MCF 10A (cell line): ENCODE measurements at regions not wholly inside any gene's neighbourhood (a gene's known extent, or its start where the extent isn't known, plus 50 kb on each side); places are given as distances from the start of the nearest gene placed in this dataset.

ENCODE experiments used
- BruUV-seq: library from RNA; stranded (reverse); fragments of 400-500 nt; replicated peaks from 2 replicates; lab custom pipeline; 2021; lab: Mats Ljungman, UMichigan
- CTCF ChIA-PET: fragments of 300-600 bp; sonication (Branson Sonifier 250); formaldehyde crosslinking; extraction: SDS; loops from one replicate; lab custom pipeline; 2021; ENCODE audit warnings: antibody characterized with exemption, inconsistent platforms; lab: Yijun Ruan, JAX
- POLR2A ChIA-PET: fragments of 300-600, 350-650 bp; sonication (Branson Sonifier 250); formaldehyde crosslinking; extraction: SDS; loops from one replicate; lab custom pipeline; 2020; ENCODE audit warnings: antibody characterized with exemption, inconsistent platforms; lab: Yijun Ruan, JAX
- DNase-seq: peaks from one replicate; pipeline ENCODE4 v3.0.0-alpha.2; 2018; ENCODE audit not compliant: unreplicated experiment
- H3K27ac Mint-ChIP-seq: one replicate; pipeline ENCODE4 v1.8.0; 2022; ENCODE audit warnings: mild to moderate bottlenecking, low read depth, mixed read lengths; ENCODE audit not compliant: unreplicated experiment
- H3K27me3 Mint-ChIP-seq: one replicate; pipeline ENCODE4 v1.8.0; 2022; ENCODE audit warnings: mixed read lengths; ENCODE audit not compliant: insufficient read depth, unreplicated experiment
- H3K36me3 Mint-ChIP-seq: one replicate; pipeline ENCODE4 v1.8.0; 2022; ENCODE audit warnings: mild to moderate bottlenecking, moderate library complexity, mixed read lengths; ENCODE audit not compliant: insufficient read depth, unreplicated experiment
- H3K4me1 Mint-ChIP-seq: one replicate; pipeline ENCODE4 v1.8.0; 2022; ENCODE audit warnings: mixed read lengths; ENCODE audit not compliant: insufficient read depth, unreplicated experiment
- H3K4me3 Mint-ChIP-seq: one replicate; pipeline ENCODE4 v1.8.0; 2022; ENCODE audit warnings: mild to moderate bottlenecking, moderate library complexity, mixed read lengths; ENCODE audit not compliant: unreplicated experiment
- H3K9me3 Mint-ChIP-seq: one replicate; pipeline ENCODE4 v1.8.0; 2022; ENCODE audit warnings: mixed read lengths; ENCODE audit not compliant: unreplicated experiment
- CTCF ChIP-seq: fragments of 200-600 bp; IDR thresholded peaks from one replicate; pipeline ENCODE4 v1.8.0; 2022; ENCODE audit warnings: antibody characterized with exemption, mild to moderate bottlenecking; ENCODE audit not compliant: unreplicated experiment
- intact Hi-C: fragments of 100-400 bp; cut with micrococcal nuclease; formaldehyde crosslinking; loops from 2 replicates; pipeline ENCODE4 v1.14.1; 2022

- Mint-ChIP-seq H3K4me3 (no peak overlapping the region), H3K4me1 (peaks cover 7% of the 10 kb centered on the region), H3K27ac (no peak overlapping the region), H3K9me3 (no peaks in the 10 kb centered on the region), H3K36me3 (no peaks in the 10 kb centered on the region), H3K27me3 (no peaks in the 10 kb centered on the region)
- BruUV-seq = no TSS peak
- POLR2A ChIA-PET = no interaction called here
- DNase-seq = no peak
- no peak for TF ChIP-seq CTCF
- intact Hi-C loops = no loop called here
- CTCF ChIA-PET = no interaction called here
These were observed 129.6 kb upstream of the PRLR start for GRCh38 chr5:35359859-35360258.

- H3K4me3 Mint-ChIP-seq = no peak overlapping the region
These were observed 127.7 kb upstream of the PRLR start for GRCh38 chr5:35357973-35358372.

GRCh38 chr5:35356725-35357124 is 126.4 kb upstream of the PRLR start:
- H3K27me3 Mint-ChIP-seq = no peaks in the 10 kb centered on the region
- ChIA-PET POLR2A (no interaction called here), CTCF (no interaction called here)
- no peak overlapping the region for H3K4me3 Mint-ChIP-seq
- no TSS peak for BruUV-seq
- intact Hi-C loops = no loop called here
- H3K27ac Mint-ChIP-seq = no peak overlapping the region
- TF ChIP-seq CTCF = no peak
- peaks cover 4% of the 10 kb centered on the region for H3K9me3 Mint-ChIP-seq
- no peaks in the 10 kb centered on the region for H3K36me3 Mint-ChIP-seq
- no peak for DNase-seq
- H3K4me1 Mint-ChIP-seq = no peaks in the 10 kb centered on the region

More at GRCh38 chr5:35357973-35358372, 127.7 kb upstream of the PRLR start:
- Mint-ChIP-seq H3K4me1 (no peaks in the 10 kb centered on the region), H3K9me3 (no peaks in the 10 kb centered on the region), H3K27ac (no peak overlapping the region), H3K36me3 (no peaks in the 10 kb centered on the region), H3K27me3 (no peaks in the 10 kb centered on the region)
- DNase-seq = no peak
- intact Hi-C loops = no loop called here
- TF ChIP-seq CTCF = no peak
- no TSS peak for BruUV-seq
- ChIA-PET POLR2A (no interaction called here), CTCF (interaction anchor here (1.0 kb wide), 1 partner anchor 16 kb away, joined by 4 read pairs; no protein-coding TSS in a partner anchor)

- BruUV-seq = no TSS peak
- Mint-ChIP-seq H3K4me3 (no peak overlapping the region), H3K4me1 (no peaks in the 10 kb centered on the region), H3K27me3 (no peaks in the 10 kb centered on the region), H3K36me3 (no peaks in the 10 kb centered on the region), H3K27ac (no peak overlapping the region), H3K9me3 (peaks cover 16% of the 10 kb centered on the region)
- ChIA-PET POLR2A (no interaction called here), CTCF (interaction anchor here (0.6 kb wide), 1 partner anchor 133 kb away, joined by 3 read pairs; no protein-coding TSS in a partner anchor)
- no peak for TF ChIP-seq CTCF
- DNase-seq = peak; percentile 29
- intact Hi-C loops = no loop called here
These were observed 124.5 kb upstream of the PRLR start for GRCh38 chr5:35354751-35355150.
